GM19351 (cell line): ENCODE measurements at regions not wholly inside any gene's neighbourhood (a gene's known extent, or its start where the extent isn't known, plus 50 kb on each side); places are given as distances from the start of the nearest gene placed in this dataset.

Experiments used
- ATAC-seq: cut with Tn5 transposase; IDR thresholded peaks from one replicate; pipeline ENCODE4 v1.9.1; 2021; ENCODE audit warnings: mild to moderate bottlenecking, moderate library complexity; ENCODE audit not compliant: unreplicated experiment

DNA sequence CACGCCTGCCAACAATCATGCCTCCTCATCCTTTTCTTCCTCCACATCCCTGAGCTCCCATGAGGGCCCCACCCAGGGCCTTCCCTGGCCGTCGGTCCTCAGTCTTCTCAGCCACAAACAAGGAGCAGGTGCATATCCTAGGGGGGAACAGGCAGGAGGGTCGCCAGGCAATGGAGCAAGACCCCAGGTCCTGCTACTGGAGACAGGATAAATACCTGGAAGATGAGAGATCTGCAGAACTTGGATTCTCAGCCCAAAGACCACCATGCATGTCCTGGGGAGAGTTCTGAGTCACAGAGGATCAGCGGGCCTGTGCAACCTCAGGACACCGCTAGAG lies 344.7 kb upstream of the TSHZ3 start:
- ATAC-seq = no peak

DNA sequence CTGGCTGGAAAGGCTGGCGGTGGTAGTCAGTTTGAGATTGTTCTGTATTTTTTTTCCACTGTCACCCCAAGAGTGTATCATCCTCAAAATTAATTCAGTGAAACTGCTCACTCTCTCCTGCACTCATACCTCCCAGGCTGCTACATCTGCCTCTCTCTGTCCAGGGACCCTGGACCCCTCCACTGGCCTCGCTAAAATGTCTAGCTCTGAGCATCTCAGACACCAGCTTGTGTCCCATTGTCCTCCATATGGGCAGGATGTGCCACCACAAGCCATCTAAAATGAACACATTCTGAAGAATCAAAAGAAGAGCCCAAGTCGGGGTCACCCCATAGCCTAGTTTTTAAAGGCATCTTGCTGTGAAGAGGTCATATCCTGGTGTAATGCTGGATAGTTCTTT lies 345.5 kb upstream of the TSHZ3 start:
- no peak for ATAC-seq

DNA sequence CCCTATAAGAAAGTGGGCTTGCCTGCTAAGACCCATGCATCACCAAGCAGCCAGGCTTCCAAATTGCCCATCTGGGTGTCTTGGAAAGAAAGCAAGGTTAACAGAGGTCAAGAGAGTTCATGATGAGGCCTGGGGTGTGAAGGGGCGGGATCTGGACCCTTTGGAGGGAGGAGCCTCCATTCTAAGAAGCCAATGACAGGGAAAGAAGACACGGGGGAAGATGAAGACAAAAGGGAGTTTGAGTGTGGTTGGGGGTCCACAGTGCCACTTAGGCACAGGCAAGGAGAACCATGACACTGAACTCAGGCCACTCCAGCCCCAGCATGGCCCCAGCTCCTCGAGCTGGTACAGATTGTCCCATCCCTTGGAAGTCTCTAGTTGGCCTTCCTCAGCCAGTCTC lies 350.2 kb upstream of the TSHZ3 start:
- ATAC-seq = no peak

DNA sequence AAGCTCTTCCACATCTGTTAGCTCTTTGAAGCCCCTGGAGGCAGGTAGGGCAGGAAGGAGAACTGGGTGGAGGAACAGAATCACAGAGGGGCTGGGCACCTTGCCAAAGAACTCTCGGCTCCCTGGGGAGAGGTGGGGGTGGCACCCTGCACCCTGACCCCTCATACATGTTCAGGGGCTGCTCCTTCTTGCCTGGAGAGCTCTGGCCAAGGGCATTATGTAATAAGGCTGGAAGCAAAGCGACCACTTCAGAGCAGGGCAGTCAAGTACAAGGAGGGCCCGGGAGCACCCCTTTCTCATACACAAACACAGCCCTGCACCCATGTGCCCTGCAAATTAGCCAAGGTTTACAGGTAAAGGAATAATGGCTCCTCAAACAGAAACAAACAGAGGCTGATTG lies 351.9 kb upstream of the TSHZ3 start:
- ATAC-seq = no peak

DNA sequence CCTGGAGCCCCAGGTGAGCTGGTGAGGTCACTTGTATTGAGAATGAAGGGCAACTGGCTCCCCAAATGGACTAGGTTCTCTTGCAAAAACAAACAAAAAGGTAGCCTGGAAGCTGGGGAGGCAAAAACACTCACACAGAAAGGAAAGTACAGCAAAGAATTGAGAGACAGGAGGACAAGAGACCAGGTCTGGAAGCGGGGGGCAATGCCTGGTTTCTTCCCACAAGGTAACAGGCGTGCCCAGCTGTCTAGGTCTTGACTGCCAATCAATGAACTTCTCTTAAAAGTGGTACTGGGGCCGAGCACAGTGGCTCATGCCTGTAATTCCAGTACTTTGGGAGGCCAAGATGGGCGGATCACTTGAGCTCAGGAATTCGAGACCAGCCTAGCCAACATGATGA lies 356.4 kb upstream of the TSHZ3 start:
- no peak for ATAC-seq

DNA sequence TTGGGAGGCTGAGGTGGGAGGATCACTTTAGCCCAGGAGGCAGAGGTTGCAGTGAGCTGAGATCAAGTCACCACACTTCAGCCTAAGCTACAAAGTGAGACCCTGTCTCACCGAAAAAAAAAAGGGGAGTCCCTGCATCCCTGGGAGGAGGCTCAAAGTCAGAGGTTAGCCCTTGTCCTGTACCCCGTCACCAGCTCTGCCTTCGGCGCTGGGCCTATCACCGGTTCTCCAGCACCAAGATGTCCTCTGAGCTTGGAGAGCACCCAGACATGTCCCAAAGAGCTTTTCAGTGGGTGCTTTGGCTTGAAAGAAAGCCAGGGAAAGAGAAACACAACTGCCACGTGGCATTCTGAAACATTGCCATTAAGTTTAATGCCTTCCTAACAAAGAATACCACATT lies 356.9 kb upstream of the TSHZ3 start:
- ATAC-seq = no peak

DNA sequence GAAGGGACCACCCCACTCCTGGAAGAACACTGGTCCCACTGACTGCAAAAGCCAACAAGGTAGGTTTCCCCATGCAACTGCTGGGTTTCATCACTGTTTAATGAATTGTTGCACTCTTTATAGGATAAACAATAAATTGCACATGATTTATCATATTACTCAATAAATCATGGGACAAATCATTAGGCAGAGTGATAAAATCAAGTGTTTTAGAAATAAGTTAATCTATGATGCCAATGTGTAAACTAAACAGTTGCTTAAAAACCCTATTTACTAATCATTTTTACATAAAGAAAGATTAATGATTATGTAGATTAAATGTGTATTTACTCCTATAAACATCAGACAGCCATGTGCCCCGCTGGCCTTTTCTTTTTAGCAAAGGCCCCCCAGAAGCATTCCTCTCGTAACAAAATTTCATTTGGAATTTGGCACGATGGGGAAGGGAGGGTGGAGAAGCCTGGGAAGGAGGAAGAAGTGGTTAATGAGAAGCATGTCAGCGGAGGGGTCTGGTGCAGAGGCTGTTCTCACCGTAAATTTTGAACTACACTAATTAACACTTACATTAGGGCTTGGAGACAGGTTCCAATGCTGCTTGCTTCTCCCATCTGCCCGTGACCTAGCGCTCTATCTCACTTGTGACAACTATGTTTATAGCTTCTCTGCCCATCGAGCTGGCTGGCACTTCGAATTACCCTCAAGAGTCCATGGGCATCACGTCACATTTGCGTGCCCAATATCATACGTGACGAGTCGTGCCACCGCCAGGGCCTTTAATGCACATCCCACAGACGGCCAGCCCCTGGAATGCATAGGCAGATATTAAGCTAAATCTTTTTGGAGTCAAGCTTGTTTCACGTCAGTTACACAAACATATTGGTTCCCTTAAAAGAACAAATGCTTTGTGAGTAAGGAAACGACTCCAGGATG lies 357.7 kb upstream of the TSHZ3 start:
- ATAC-seq = no peak

DNA sequence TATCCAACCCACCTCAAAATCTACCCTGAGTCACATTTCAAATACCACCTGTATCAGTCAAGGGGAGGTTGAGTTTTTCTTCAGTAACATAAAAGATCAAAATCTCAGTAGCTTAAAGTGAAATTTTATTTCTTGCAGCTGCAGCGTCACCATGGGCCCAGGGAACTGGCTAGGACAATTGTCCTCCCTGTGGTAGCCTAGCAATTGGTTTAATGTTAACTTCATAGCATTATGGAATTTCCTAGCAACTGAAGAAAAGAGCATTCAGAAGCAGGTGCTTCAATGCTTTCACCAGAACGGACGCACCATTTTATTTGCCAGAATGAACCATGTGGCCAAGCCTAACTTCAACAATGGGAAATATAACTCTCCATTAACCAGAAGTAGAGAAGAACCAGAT lies 359.3 kb upstream of the TSHZ3 start:
- no peak for ATAC-seq

DNA sequence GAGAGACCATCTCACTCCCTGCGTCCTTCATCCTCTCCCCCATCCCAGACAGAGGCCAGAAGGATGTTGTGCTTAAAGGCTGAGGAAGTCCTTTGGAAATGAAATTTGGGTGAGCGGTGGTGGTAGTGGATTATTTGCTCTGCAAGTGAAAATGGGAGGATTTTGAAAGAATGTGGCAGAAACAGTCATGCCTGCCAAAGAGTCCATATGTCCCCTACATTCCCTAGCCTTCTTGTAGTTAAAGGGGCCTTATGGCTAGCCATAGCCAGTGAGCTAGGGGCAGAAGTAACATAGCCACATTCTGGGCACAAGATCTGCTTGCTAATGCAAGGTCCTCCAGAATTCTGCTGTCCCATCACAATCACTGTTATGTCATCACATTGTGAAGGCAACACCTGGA lies 360.2 kb upstream of the TSHZ3 start:
- no peak for ATAC-seq

DNA sequence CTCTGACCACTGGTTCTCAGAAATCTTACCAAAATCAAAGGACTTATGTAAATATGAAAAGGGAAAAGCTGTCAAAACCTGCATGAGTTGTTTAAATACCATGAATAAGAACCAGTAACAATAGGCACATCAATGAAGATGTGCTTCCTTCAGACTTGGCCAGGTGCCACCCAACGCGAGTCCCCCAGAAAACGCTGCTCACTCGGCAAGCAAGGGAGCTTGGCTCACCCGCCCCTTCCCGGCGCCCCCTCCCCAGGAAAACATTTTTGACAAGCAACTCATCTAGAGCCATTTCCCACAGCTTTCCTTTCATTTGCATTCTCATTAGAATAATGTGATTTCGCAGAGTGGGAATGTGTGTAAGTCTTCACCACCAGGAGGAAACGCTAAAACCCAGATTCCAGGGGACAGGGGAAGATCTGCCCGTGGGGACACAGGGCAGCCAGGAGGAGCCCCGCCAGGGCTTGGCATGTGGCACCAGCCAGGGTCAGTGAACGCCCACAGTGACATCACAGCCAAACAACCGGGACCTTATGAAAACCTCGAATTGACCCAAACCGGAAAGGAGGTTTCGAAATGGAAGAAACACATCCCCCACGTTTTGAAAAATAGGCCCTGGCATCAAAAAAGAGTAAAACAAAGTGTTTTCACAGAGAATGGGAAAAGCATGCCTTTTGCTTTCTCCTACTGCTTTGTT lies 366.2 kb upstream of the TSHZ3 start:
- ATAC-seq = no peak

DNA sequence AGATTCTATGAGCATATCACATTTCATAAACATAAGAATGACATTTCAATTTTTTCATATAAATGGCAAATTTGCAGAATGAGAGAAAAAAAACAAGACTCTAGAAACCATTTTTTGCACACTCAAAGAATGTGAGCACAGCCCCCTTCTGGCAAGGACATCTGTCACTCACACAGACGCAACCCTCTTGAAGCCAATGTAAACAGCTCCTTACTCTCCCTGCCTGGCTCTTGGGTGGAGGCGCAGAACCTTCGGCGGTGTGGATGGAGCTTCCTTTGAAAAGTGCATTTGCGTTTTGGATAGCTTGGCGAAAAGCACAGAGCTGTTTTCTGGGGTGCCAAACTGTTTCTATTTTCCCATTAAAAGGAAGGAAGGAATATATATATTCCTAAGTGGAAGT lies 367.6 kb upstream of the TSHZ3 start:
- no peak for ATAC-seq

DNA sequence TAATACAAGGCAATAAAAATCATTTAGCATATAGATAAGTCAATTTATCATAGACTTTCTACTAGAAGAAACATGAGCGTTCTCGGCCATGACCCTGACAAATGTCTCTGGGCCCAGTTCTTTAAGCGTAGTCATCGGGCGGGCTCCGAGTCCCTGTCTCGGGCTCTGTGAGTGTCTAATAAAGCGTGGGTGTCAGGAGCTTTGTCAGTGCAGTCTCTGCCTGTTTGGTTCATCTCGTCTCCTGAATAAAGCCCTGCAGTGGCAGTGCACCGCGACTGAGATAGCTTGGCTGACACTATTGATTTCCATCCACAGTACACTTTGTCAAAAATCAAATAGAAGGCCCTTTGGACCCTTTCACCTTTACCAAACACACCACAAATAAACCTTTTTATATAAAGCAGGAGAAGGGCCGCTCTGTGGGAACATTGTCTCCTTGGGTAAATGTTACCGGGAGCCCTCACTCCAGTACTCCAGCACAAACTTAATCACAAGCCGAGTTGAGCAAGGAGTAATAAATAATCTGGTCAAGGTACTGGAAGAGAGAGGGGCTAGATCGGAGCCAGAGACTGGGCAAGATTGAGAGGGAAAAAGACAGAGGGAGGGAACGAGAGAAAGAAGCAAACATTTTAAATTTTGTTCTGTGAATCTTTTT lies 368.2 kb upstream of the TSHZ3 start:
- no peak for ATAC-seq

DNA sequence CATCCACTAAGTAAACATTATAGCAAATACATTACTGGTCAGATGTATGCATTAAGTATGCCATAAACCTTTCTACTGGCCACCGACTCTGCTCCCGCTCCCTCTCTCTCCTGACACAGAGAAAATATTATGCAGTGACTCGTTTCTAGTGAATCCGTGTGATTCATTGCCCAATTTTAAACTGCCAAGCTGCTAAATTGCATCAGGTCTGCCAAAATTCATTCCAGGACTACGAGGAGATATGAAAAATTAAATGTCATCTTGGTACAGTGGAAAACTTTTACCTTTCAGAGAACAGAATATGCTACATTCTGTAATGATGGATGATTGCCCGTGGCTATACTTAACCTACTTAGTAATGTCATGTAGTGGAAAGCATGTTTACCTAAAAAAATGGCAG lies 368.8 kb upstream of the TSHZ3 start:
- ATAC-seq = no peak

DNA sequence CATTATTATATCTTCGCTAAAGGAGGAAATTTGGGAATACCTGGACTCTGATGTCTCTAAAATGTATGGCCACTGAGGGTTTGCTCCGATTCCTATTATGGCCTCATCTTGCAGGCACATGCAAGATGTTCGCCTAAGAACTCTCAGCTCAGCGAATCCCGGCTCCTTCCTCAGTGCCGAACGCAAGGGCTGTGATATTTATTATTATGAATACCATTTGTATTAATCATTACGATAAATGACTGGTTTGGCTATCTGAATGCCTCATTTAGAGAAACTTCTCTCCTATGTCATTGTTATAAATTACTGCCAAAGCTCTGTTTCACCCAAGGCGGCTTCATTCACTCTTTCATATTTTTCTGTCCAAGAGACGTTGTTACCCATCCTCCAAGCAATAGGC lies 369.7 kb upstream of the TSHZ3 start:
- no peak for ATAC-seq

DNA sequence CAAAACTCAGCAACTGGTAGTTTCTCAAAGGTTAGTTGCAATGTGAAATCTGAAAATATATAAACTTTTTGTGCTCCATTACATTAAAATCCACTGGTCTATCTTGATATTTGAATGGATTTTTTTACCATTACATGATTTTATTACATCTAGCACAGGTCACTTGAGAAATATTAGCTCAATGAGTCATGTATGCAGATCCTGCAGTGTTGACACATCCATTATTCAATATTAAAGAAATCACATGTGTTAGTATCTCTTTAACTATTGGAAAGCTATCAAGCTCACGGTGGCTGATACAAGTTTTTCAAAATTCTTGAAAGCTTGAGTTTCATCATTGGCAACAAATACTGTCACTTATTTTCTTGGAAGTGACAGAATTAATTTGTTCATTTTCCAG lies 373.9 kb upstream of the TSHZ3 start:
- ATAC-seq = no peak

DNA sequence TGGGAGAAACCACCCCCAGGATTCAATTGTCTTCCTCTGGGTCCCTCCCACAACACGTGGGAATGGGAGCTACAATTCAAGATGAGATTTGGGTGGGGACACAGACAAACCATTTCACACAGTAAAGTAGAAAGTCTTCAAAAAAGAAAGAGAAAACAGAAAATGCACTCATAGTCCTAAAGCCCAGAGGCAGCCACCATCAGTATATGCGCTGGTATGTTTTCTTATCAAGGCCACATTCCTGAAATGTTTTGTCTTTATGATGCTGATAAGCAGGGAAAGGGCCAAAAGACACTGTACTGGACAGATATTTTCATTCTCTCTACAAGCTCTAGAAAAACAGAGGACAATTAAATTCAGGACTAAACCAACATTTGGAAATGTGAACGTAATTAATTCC lies 375.8 kb upstream of the TSHZ3 start:
- ATAC-seq = no peak

DNA sequence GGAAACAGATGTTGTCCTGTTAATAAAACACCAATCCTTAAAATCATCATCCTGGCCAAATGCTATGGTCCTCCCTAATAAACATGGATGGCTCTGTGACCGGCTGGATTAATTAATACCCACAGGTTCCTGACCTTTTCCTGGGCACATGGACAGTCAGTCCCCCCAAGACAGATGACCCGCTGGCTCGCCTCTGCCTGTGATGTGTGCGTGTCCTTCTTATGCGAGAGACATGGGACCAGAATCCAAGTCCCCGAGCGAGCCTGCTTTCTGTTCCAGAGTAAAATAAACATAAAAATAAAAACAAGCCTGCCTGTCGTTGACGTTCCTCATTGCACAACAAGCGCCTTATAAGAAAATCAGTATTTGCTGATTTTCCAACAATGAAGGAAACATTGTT lies 378.3 kb upstream of the TSHZ3 start:
- no peak for ATAC-seq

DNA sequence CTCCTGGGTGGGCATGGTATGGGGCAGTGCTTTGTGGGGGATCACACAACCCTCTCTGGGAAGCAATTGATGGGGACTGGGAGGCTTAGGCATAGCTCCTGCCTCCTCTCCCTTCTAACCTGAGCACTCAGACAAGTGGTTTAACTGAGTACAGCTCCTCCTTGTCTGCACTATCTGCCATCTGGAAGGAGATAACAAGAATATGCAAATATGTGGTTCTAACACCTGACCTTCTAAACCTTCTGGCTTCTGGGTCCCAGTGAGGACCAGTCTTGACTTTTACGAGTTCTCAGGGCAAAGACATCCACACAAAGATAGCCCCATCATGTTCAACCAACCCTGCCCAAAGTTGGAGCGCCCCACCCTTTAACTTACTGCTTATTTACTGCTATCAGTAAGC lies 381.0 kb upstream of the TSHZ3 start:
- no peak for ATAC-seq

DNA sequence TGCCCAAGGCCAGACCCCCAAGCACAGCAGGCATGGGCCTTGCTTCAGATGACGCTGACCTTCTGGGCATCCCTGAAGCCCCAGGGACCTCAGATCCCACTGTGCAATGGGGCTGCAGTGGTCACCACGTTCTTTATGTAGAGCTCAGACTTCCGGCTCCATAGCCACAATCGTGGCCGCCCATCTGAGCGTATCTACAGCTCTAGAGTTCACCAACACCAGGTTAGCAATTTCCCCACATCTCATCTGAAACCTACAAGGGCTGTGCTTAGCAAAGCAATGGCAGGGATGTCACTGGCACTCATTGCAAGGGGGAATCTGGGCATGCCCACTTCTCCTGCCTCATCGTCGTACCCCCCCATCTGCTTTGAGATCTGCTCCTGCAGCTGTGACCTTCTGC lies 384.4 kb upstream of the TSHZ3 start:
- no peak for ATAC-seq

DNA sequence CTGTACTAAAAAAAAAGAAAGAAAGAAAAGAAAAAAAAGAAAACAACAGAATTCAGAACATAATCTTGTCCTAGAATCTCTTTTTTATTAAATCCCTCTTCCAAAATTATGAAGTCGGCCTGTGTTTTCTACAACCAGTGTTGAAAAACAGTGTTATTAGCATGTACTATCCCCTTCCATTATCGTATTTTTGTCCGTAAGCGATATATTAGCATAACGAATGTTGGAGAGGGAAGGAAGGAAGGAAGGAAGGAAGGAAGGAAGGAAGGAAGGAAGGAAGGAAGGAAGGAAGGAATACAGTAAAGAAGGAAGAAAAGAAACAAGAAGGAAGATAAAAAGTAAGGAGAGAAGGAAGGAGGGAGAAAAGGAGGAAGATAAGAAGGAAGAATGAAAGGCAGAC lies 393.0 kb upstream of the TSHZ3 start:
- ATAC-seq = no peak

DNA sequence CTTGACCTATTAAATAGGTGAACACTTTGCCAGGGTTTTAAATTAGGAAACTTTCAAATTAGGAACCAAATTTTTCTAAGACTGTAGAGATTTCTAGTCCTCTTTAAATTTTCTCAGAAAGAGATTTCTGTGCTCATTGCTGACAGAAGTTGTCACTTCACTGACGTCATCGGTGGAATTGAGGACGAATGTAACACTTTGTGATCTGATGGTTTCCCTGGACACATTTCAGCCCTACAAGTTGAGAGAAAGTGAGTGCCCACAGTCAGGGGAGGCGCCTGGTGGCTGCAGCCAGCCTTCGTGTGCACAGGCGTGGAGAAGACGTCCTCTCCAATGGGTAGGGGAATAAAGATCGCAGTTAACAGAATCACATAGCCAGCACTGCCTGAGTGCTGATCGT lies 396.5 kb upstream of the TSHZ3 start:
- ATAC-seq = no peak

DNA sequence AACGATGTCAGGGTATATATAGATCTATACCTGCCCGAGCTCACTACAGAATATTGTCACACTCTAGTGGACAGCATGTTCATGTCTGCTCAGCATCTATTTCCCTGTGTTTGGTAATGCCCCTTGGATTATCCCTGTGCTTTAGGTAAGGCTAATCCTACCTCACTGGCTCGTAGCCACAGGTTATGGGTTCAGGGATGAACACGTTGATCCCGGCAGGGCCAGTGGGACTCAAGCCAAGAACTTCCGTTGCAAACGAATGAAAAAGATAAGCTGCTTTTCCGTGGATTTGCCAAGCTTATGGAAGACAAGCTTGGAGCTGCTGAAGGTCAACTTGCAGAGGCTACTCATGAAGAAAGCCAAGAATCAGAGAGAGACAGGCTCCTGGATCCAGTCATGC lies 400.0 kb upstream of the TSHZ3 start:
- ATAC-seq = no peak
